Lung (tissue), 11 donors: ENCODE measurements at regions not wholly inside any gene's neighbourhood (a gene's known extent, or its start where the extent isn't known, plus 50 kb on each side); places are given as distances from the start of the nearest gene placed in this dataset.

Experiments used
- ATAC-seq: fragments of 200-7000 bp; cut with Tn5 transposase; one replicate; pipeline ENCODE4 v1.9.1; 2020; ENCODE audit warnings: moderate number of reproducible peaks; ENCODE audit not compliant: insufficient read depth, low FRiP score
- DNase-seq, 3 donors: peaks; one replicate each; pipeline ENCODE4 v3.0.0-alpha.2; 2013 to 2017
- H3K27ac ChIP-seq, 2 donors: one replicate each; pipeline ENCODE4 v1.5.1; 2013; ENCODE audit warnings: mild to moderate bottlenecking in 2 of 2, moderate library complexity in 2 of 2, control low read depth in 1 of 2, inconsistent platforms in 1 of 2, low read depth in 1 of 2, low read length in 1 of 2
- H3K27me3 ChIP-seq, 3 donors: one replicate each; pipeline ENCODE4 v1.5.1; 2013; ENCODE audit warnings: low read length in 2 of 3; ENCODE audit not compliant: control insufficient read depth in 3 of 3, insufficient read depth in 3 of 3
- H3K36me3 ChIP-seq, 4 donors: one replicate each; pipeline ENCODE4 v1.5.1; 2013; ENCODE audit warnings: low read length in 4 of 4, mild to moderate bottlenecking in 1 of 4, moderate library complexity in 1 of 4; ENCODE audit not compliant: control insufficient read depth in 4 of 4, insufficient read depth in 4 of 4
- H3K4me1 ChIP-seq, 5 donors: one replicate each; pipeline ENCODE4 v1.5.1; 2013; ENCODE audit warnings: low read length in 5 of 5, mild to moderate bottlenecking in 2 of 5, moderate library complexity in 1 of 5; ENCODE audit not compliant: control insufficient read depth in 5 of 5, insufficient read depth in 5 of 5
- H3K4me3 ChIP-seq: one replicate; pipeline ENCODE4 v1.5.1; 2013; ENCODE audit warnings: mild to moderate bottlenecking, control low read depth, moderate library complexity
- H3K9ac ChIP-seq, 2 donors: one replicate each; pipeline ENCODE4 v1.5.1; 2013; ENCODE audit warnings: low read length in 2 of 2, control low read depth in 1 of 2; ENCODE audit not compliant: insufficient read depth in 1 of 2
- H3K9me3 ChIP-seq, 4 donors: one replicate each; pipeline ENCODE4 v1.5.1; 2013; ENCODE audit warnings: low read length in 3 of 4, mild to moderate bottlenecking in 1 of 4, moderate library complexity in 1 of 4; ENCODE audit not compliant: control insufficient read depth in 4 of 4, insufficient read depth in 3 of 4
- CTCF ChIP-seq: IDR thresholded peaks from 2 replicates; pipeline ENCODE4 v1.5.1; 2012; ENCODE audit warnings: mild to moderate bottlenecking; ENCODE audit errors: control extremely low read depth, extremely low read depth
- whole genome bisulfite sequencing, 2 donors: extraction: QIAGEN DNeasy Blood & Tissue Kit; methylation state at CpG; one replicate each; pipeline ENCODE4 v1.1.7; 2013; 5-methylcytosine and 5-hydroxymethylcytosine counted together
- donor health status: control.
- donor health status: control.
- donor health status: Bipolar disorder and iron deficiency.
- donor health status: healthy.
- donor health status: DM: yes; HTN: yes; CAD: no.

- peaks cover 0 to 7% (median 0%) of the 10 kb centered on the region in 5 donors for H3K4me1 ChIP-seq
- ATAC-seq (no peak), DNase-seq (peak in 2 of 3 donors; percentile 12 to 51)
- WGBS, 2 donors, result 69 to 78% methylated on average over 3 of the region's 3 CpGs
- H3K4me3 ChIP-seq, result no peak overlapping the region
- H3K36me3 ChIP-seq, result no peaks in the 10 kb centered on the region
- H3K9me3 ChIP-seq, result no peaks in the 10 kb centered on the region
- no peak overlapping the region for H3K9ac ChIP-seq
- no peak for TF ChIP-seq CTCF
- no peaks in the 10 kb centered on the region for H3K27me3 ChIP-seq
- H3K27ac ChIP-seq, result no peak overlapping the region
These were observed 283.4 kb downstream of the C12orf75 start for GRCh38 chr12:105613887-105614286.

- H3K4me1 ChIP-seq, result no peaks in the 10 kb centered on the region
- no peak overlapping the region for H3K27ac ChIP-seq
- ATAC-seq (no peak), DNase-seq (no peak)
- H3K9ac ChIP-seq, result no peak overlapping the region
- no peaks in the 10 kb centered on the region for H3K9me3 ChIP-seq
- no peaks in the 10 kb centered on the region for H3K36me3 ChIP-seq
- no peaks in the 10 kb centered on the region for H3K27me3 ChIP-seq
- no peak overlapping the region for H3K4me3 ChIP-seq
- TF ChIP-seq CTCF, result no peak
- WGBS, 2 donors, result 78 to 80% methylated on average over 7 of the region's 7 CpGs
These were observed 286.6 kb downstream of the C12orf75 start for GRCh38 chr12:105616971-105617540.

GRCh38 chr12:105622220-105622619 lies 291.7 kb downstream of the C12orf75 start:
- no peak for TF ChIP-seq CTCF
- H3K4me3 ChIP-seq, result no peak overlapping the region
- H3K9me3 ChIP-seq, result no peaks in the 10 kb centered on the region
- ATAC-seq, result no peak
- 70 to 86% methylated on average over 2 of the region's 2 CpGs for WGBS, 2 donors
- H3K27ac ChIP-seq, result no peak overlapping the region
- peaks cover 0 to 2% (median 0%) of the 10 kb centered on the region in 3 donors for H3K27me3 ChIP-seq
- DNase-seq, result peak in 2 of 3 donors; percentile 3 to 39
- H3K36me3 ChIP-seq, result no peaks in the 10 kb centered on the region
- H3K9ac ChIP-seq, result no peak overlapping the region
- H3K4me1 ChIP-seq, result no peaks in the 10 kb centered on the region
